ENCODE measurements at regions not wholly inside any gene's neighbourhood (a gene's known extent, or its start where the extent isn't known, plus 50 kb on each side); places are given as distances from the start of the nearest gene placed in this dataset.

DNA sequence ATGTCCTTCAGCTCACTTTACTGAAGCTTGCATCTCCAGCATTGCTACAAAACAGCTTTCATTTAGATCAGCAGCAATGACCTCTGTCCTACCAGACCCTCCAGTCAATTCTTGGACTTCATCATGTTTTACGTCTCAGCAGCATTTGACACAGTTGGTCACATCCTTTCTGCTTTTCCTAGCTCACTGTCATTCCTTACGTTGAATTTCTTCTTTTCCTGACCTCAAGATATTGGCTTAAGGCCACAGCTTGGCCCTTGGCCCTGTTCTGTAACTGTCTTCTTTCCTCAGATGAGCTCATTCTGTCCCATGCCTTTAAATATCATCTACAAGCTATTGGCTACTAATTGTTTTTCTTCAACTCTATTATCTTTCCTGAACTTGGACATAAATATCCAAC lies 576.2 kb upstream of the KCNMB2 start:
- TF ChIP-seq, protein P1, sequence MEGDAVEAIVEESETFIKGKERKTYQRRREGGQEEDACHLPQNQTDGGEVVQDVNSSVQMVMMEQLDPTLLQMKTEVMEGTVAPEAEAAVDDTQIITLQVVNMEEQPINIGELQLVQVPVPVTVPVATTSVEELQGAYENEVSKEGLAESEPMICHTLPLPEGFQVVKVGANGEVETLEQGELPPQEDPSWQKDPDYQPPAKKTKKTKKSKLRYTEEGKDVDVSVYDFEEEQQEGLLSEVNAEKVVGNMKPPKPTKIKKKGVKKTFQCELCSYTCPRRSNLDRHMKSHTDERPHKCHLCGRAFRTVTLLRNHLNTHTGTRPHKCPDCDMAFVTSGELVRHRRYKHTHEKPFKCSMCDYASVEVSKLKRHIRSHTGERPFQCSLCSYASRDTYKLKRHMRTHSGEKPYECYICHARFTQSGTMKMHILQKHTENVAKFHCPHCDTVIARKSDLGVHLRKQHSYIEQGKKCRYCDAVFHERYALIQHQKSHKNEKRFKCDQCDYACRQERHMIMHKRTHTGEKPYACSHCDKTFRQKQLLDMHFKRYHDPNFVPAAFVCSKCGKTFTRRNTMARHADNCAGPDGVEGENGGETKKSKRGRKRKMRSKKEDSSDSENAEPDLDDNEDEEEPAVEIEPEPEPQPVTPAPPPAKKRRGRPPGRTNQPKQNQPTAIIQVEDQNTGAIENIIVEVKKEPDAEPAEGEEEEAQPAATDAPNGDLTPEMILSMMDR (IDR thresholded peaks at IDR 0.05; ENCODE audit: insufficient read depth, low read length, severe bottlenecking), result no peak
- Histone ChIP-seq H3K27me3 (ENCODE audit: control insufficient read depth, insufficient read depth, low read length) (no peaks in the 10 kb centered on the region), H3K36me3 (ENCODE audit: control insufficient read depth, insufficient read depth, low read length) (no peaks in the 10 kb centered on the region), H3K4me3 (ENCODE audit: low read depth, low read length) (no peak overlapping the region)
- FAIRE-seq (no peak), DNase-seq (ENCODE audit: low read depth) (no peak)

GRCh38 chr3:177960722-177961121 lies 575.5 kb upstream of the KCNMB2 start:
- TF ChIP-seq, protein P1 (IDR thresholded peaks at IDR 0.05; ENCODE audit: insufficient read depth, low read length, severe bottlenecking), result no peak
- H3K36me3 ChIP-seq (ENCODE audit: control insufficient read depth, insufficient read depth, low read length), result no peaks in the 10 kb centered on the region
- DNase-seq (ENCODE audit: low read depth) (no peak), FAIRE-seq (no peak)
- H3K4me3 ChIP-seq (ENCODE audit: low read depth, low read length), result no peak overlapping the region
- no peaks in the 10 kb centered on the region for H3K27me3 ChIP-seq (ENCODE audit: control insufficient read depth, insufficient read depth, low read length)

- H3K36me3 ChIP-seq (ENCODE audit: control insufficient read depth, insufficient read depth, low read length), result no peaks in the 10 kb centered on the region
- TF ChIP-seq, protein P1 (IDR thresholded peaks at IDR 0.05; ENCODE audit: insufficient read depth, low read length, severe bottlenecking), result no peak
- no peaks in the 10 kb centered on the region for H3K27me3 ChIP-seq (ENCODE audit: control insufficient read depth, insufficient read depth, low read length)
- no peak overlapping the region for H3K4me3 ChIP-seq (ENCODE audit: low read depth, low read length)
- FAIRE-seq, result no peak
- no peak for DNase-seq (ENCODE audit: low read depth)
Observed at GRCh38 chr3:177961784-177962183, 574.5 kb upstream of the KCNMB2 start.

DNA sequence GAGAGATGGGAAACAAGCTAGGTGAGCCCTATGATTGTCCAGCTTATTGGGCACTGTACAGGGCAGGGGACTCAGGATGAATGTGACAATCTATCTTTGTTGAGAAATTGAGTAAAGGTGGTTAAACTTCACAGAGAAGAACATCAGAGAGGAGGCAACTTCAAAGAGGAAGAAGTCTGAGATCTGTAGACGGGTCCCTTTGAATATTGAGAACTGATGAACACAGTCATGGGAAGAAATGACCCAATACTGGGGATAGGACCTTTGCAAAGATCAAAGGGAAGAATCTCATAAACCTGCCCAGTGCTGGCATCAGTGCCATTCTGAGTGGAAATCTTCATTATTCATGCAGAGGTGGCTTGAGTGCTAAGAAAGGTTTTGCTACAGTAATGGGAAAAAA lies 569.7 kb upstream of the KCNMB2 start:
- no peak for FAIRE-seq
- Histone ChIP-seq H3K36me3 (ENCODE audit: control insufficient read depth, insufficient read depth, low read length) (no peaks in the 10 kb centered on the region), H3K4me3 (ENCODE audit: low read depth, low read length) (no peak overlapping the region), H3K27me3 (ENCODE audit: control insufficient read depth, insufficient read depth, low read length) (no peaks in the 10 kb centered on the region)
- DNase-seq (ENCODE audit: low read depth), result no peak
- TF ChIP-seq, protein P1 (IDR thresholded peaks at IDR 0.05; ENCODE audit: insufficient read depth, low read length, severe bottlenecking), result no peak

DNA sequence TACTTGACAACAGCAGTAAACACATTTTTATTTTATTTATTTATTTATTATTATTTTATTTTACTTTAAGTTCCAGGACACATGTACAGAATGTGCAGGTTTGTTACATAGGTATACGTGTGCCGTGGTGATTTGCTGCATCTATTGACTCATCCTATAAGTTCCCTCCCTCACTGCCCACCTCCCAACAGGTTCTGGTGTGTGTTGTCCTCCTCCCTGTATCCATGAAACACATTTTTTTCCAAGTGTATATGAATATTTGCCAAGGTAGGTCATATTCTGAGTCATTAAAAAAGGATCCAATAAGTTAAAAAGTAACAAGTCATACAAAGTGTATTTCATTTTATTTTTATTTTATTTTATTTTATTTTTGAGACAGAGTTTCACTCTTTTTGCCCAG lies 567.3 kb upstream of the KCNMB2 start:
- Histone ChIP-seq H3K4me3 (ENCODE audit: low read depth, low read length) (no peak overlapping the region), H3K36me3 (ENCODE audit: control insufficient read depth, insufficient read depth, low read length) (no peaks in the 10 kb centered on the region), H3K27me3 (ENCODE audit: control insufficient read depth, insufficient read depth, low read length) (no peaks in the 10 kb centered on the region)
- FAIRE-seq, result no peak
- peak; percentile 76 for DNase-seq (ENCODE audit: low read depth)
- TF ChIP-seq, protein P1 (IDR thresholded peaks at IDR 0.05; ENCODE audit: insufficient read depth, low read length, severe bottlenecking), result no peak

- FAIRE-seq (no peak), DNase-seq (ENCODE audit: low read depth) (peak; percentile 88)
- Histone ChIP-seq H3K27me3 (ENCODE audit: control insufficient read depth, insufficient read depth, low read length) (no peaks in the 10 kb centered on the region), H3K36me3 (ENCODE audit: control insufficient read depth, insufficient read depth, low read length) (no peaks in the 10 kb centered on the region), H3K4me3 (ENCODE audit: low read depth, low read length) (no peak overlapping the region)
- TF ChIP-seq, protein P1 (IDR thresholded peaks at IDR 0.05; ENCODE audit: insufficient read depth, low read length, severe bottlenecking), result no peak
Observed at GRCh38 chr3:177973241-177973840, 562.9 kb upstream of the KCNMB2 start.
